ENCODE measurements at regions not wholly inside any gene's neighbourhood (a gene's known extent, or its start where the extent isn't known, plus 50 kb on each side); places are given as distances from the start of the nearest gene placed in this dataset.

- no peak for DNase-seq
- no peak overlapping the region for H3K4me3 ChIP-seq
- no peaks in the 10 kb centered on the region for H3K4me1 ChIP-seq (replicated peaks; ENCODE audit: insufficient read depth)
- H3K9me3 ChIP-seq (ENCODE audit: insufficient read depth, low read depth): no peaks in the 10 kb centered on the region
- H3K9me2 ChIP-seq (ENCODE audit: insufficient read depth): no peaks in the 10 kb centered on the region
- no peak overlapping the region for H2AFZ ChIP-seq
- no peaks in the 10 kb centered on the region for H3K79me2 ChIP-seq (ENCODE audit: low read depth)
- intact Hi-C loops (cut with micrococcal nuclease; ENCODE audit: unreplicated experiment): no loop called here
- no peak for TF ChIP-seq EZH2 (IDR thresholded peaks at IDR 0.05; ENCODE audit: low read depth)
- H4K20me1 ChIP-seq (ENCODE audit: insufficient read depth): no peaks in the 10 kb centered on the region
- H3K27ac ChIP-seq: no peak overlapping the region
- POLR2A ChIA-PET (ENCODE audit: unreplicated experiment): no interaction called here
- no TSS peak for BruUV-seq (replicated peaks)
- no peaks in the 10 kb centered on the region for H3K36me3 ChIP-seq (ENCODE audit: low read depth)
- H3K27me3 ChIP-seq (ENCODE audit: insufficient read depth, low read depth): no peaks in the 10 kb centered on the region
- CTCF ChIA-PET: no interaction called here
- H3F3A ChIP-seq (ENCODE audit: insufficient read depth, low read depth): no peaks in the 10 kb centered on the region
- no peak overlapping the region for H3K4me2 ChIP-seq
Observed at GRCh38 chr18:33914399-33914798, 310.3 kb downstream of the NOL4 start.

- TF ChIP-seq CTCF (conservative IDR thresholded peaks at IDR 0.05) (no peak), EZH2 (IDR thresholded peaks at IDR 0.05; ENCODE audit: low read depth) (no peak)
- Histone ChIP-seq H3K4me2 (no peak overlapping the region), H3K9me2 (ENCODE audit: insufficient read depth) (no peaks in the 10 kb centered on the region), H4K20me1 (ENCODE audit: insufficient read depth) (no peaks in the 10 kb centered on the region), H3K27me3 (ENCODE audit: insufficient read depth, low read depth) (no peaks in the 10 kb centered on the region), H3F3A (ENCODE audit: insufficient read depth, low read depth) (no peaks in the 10 kb centered on the region), H3K4me3 (no peak overlapping the region), H3K9me3 (ENCODE audit: insufficient read depth, low read depth) (0 out of 2 replicates have a peak, but pooled peaks cover 3% of the 10 kb centered on the region), H3K36me3 (ENCODE audit: low read depth) (no peaks in the 10 kb centered on the region), H3K27ac (no peak overlapping the region), H3K4me1 (replicated peaks; ENCODE audit: insufficient read depth) (no peaks in the 10 kb centered on the region), H2AFZ (no peak overlapping the region), H3K79me2 (ENCODE audit: low read depth) (no peaks in the 10 kb centered on the region)
- no TSS peak for BruUV-seq (replicated peaks)
- ChIA-PET CTCF (no interaction called here), POLR2A (ENCODE audit: unreplicated experiment) (no interaction called here)
- DNase-seq: no peak
- intact Hi-C loops (cut with micrococcal nuclease; ENCODE audit: unreplicated experiment): no loop called here
Observed at GRCh38 chr18:33906046-33906445, 318.7 kb downstream of the NOL4 start.

GRCh38 chr18:33901894-33902512, 322.7 kb downstream of the NOL4 start:
- H4K20me1 ChIP-seq (ENCODE audit: insufficient read depth): no peaks in the 10 kb centered on the region
- no peak overlapping the region for H3K4me3 ChIP-seq
- no peaks in the 10 kb centered on the region for H3F3A ChIP-seq (ENCODE audit: insufficient read depth, low read depth)
- ChIA-PET CTCF (no interaction called here), POLR2A (ENCODE audit: unreplicated experiment) (no interaction called here)
- no TSS peak for BruUV-seq (replicated peaks)
- H3K36me3 ChIP-seq (ENCODE audit: low read depth): no peaks in the 10 kb centered on the region
- TF ChIP-seq CTCF (conservative IDR thresholded peaks at IDR 0.05) (no peak), EZH2 (IDR thresholded peaks at IDR 0.05; ENCODE audit: low read depth) (no peak)
- H2AFZ ChIP-seq: no peak overlapping the region
- no peak for DNase-seq
- H3K79me2 ChIP-seq (ENCODE audit: low read depth): no peaks in the 10 kb centered on the region
- no peak overlapping the region for H3K4me2 ChIP-seq
- no peaks in the 10 kb centered on the region for H3K27me3 ChIP-seq (ENCODE audit: insufficient read depth, low read depth)
- H3K9me2 ChIP-seq (ENCODE audit: insufficient read depth): no peaks in the 10 kb centered on the region
- H3K9me3 ChIP-seq (ENCODE audit: insufficient read depth, low read depth): 0 out of 2 replicates have a peak, but pooled peaks cover 3% of the 10 kb centered on the region
- H3K4me1 ChIP-seq (replicated peaks; ENCODE audit: insufficient read depth): no peaks in the 10 kb centered on the region
- intact Hi-C loops (cut with micrococcal nuclease; ENCODE audit: unreplicated experiment): no loop called here
- H3K27ac ChIP-seq: no peak overlapping the region

GRCh38 chr18:33900638-33901037, 322.6 kb downstream of the ASXL3 start:
- intact Hi-C loops (cut with micrococcal nuclease; ENCODE audit: unreplicated experiment): no loop called here
- H3K4me2 ChIP-seq: no peak overlapping the region
- no peaks in the 10 kb centered on the region for H3F3A ChIP-seq (ENCODE audit: insufficient read depth, low read depth)
- DNase-seq: no peak
- H3K4me1 ChIP-seq (replicated peaks; ENCODE audit: insufficient read depth): no peaks in the 10 kb centered on the region
- no peaks in the 10 kb centered on the region for H3K79me2 ChIP-seq (ENCODE audit: low read depth)
- H4K20me1 ChIP-seq (ENCODE audit: insufficient read depth): no peaks in the 10 kb centered on the region
- no peak overlapping the region for H3K4me3 ChIP-seq
- no peak overlapping the region for H2AFZ ChIP-seq
- no peaks in the 10 kb centered on the region for H3K36me3 ChIP-seq (ENCODE audit: low read depth)
- BruUV-seq (replicated peaks): no TSS peak
- 0 out of 2 replicates have a peak, but pooled peaks cover 3% of the 10 kb centered on the region for H3K9me3 ChIP-seq (ENCODE audit: insufficient read depth, low read depth)
- TF ChIP-seq EZH2 (IDR thresholded peaks at IDR 0.05; ENCODE audit: low read depth) (no peak), CTCF (conservative IDR thresholded peaks at IDR 0.05) (no peak)
- ChIA-PET CTCF (no interaction called here), POLR2A (ENCODE audit: unreplicated experiment) (no interaction called here)
- no peaks in the 10 kb centered on the region for H3K27me3 ChIP-seq (ENCODE audit: insufficient read depth, low read depth)
- no peaks in the 10 kb centered on the region for H3K9me2 ChIP-seq (ENCODE audit: insufficient read depth)
- H3K27ac ChIP-seq: no peak overlapping the region

Data from PC-9 (cell line).